Endodermal cell (in vitro differentiated cells): ENCODE measurements at regions not wholly inside any gene's neighbourhood (a gene's known extent, or its start where the extent isn't known, plus 50 kb on each side); places are given as distances from the start of the nearest gene placed in this dataset.

Experiments used
- DNase-seq: peaks from one replicate; pipeline ENCODE4 v3.0.0-alpha.2; 2017
- H3K27ac ChIP-seq: 2 replicates; pipeline ENCODE4 v1.5.1; 2013; ENCODE audit warnings: mild to moderate bottlenecking, low read depth, low read length, moderate library complexity
- H3K27me3 ChIP-seq: 2 replicates; pipeline ENCODE4 v1.6.1; 2013; ENCODE audit warnings: mild to moderate bottlenecking, low read length, moderate library complexity; ENCODE audit not compliant: insufficient read depth, control insufficient read depth, poor library complexity, severe bottlenecking
- H3K36me3 ChIP-seq: 2 replicates; pipeline ENCODE4 v1.7.0; 2013; ENCODE audit warnings: mild to moderate bottlenecking, low read length, moderate library complexity; ENCODE audit not compliant: control insufficient read depth, insufficient read depth
- H3K4me1 ChIP-seq: one replicate; pipeline ENCODE4 v1.7.0; 2013; ENCODE audit warnings: low read length; ENCODE audit not compliant: control insufficient read depth, insufficient read depth
- H3K4me3 ChIP-seq: 2 replicates; pipeline ENCODE4 v1.5.1; 2013; ENCODE audit warnings: mild to moderate bottlenecking, low read length, moderate library complexity
- H3K9ac ChIP-seq: 2 replicates; pipeline ENCODE4 v1.6.1; 2013; ENCODE audit warnings: mild to moderate bottlenecking, low read length, moderate library complexity; ENCODE audit not compliant: poor library complexity, severe bottlenecking; ENCODE audit errors: extremely low read depth
- H3K9me3 ChIP-seq: 2 replicates; pipeline ENCODE4 v1.6.1; 2013; ENCODE audit warnings: mild to moderate bottlenecking, low read length, moderate library complexity; ENCODE audit not compliant: control insufficient read depth
- H3K27ac Mint-ChIP-seq: 2 replicates; pipeline ENCODE4 v1.8.0; 2020; ENCODE audit warnings: mixed read lengths
- H3K27me3 Mint-ChIP-seq: 2 replicates; pipeline ENCODE4 v1.8.0; 2021; ENCODE audit warnings: mild to moderate bottlenecking, mixed read lengths; ENCODE audit not compliant: insufficient read depth
- H3K36me3 Mint-ChIP-seq: 2 replicates; pipeline ENCODE4 v1.8.0; 2020; ENCODE audit warnings: low read depth, mixed read lengths
- H3K4me1 Mint-ChIP-seq: 2 replicates; pipeline ENCODE4 v1.8.0; 2020; ENCODE audit warnings: mixed read lengths
- H3K4me3 Mint-ChIP-seq: 2 replicates; pipeline ENCODE4 v1.8.0; 2020; ENCODE audit warnings: mild to moderate bottlenecking, moderate library complexity, mixed read lengths
- H3K9me3 Mint-ChIP-seq: 2 replicates; pipeline ENCODE4 v1.8.0; 2020; ENCODE audit warnings: mild to moderate bottlenecking, mixed read lengths
- CTCF ChIP-seq: fragments of 200-600 bp; sonication (generic); conservative IDR thresholded peaks from 2 replicates; pipeline ENCODE4 v1.5.0; 2021; ENCODE audit warnings: antibody characterized with exemption, mild to moderate bottlenecking
- WGBS, 2 experiments: methylation state at CpG; one replicate each; pipeline versions ENCODE4 v1.1.5 to v1.1.7; 2013; ENCODE audit warnings: missing lambda C conversion rate in 2 of 2, mixed read lengths in 1 of 2; ENCODE audit not compliant: insufficient coverage in 1 of 2, insufficient read length in 1 of 2; 5-methylcytosine and 5-hydroxymethylcytosine counted together

GRCh38 chr1:87176514-87176913 lies 152.2 kb upstream of the LMO4 start:
- Mint-ChIP-seq H3K4me3 (no peak overlapping the region), H3K9me3 (no peaks in the 10 kb centered on the region), H3K27ac (no peak overlapping the region), H3K4me1 (no peaks in the 10 kb centered on the region), H3K36me3 (no peaks in the 10 kb centered on the region), H3K27me3 (peaks cover 24% of the 10 kb centered on the region)
- TF ChIP-seq CTCF: no peak
- Histone ChIP-seq H3K4me3 (no peak overlapping the region), H3K9me3 (no peaks in the 10 kb centered on the region), H3K27ac (no peak overlapping the region), H3K36me3 (no peaks in the 10 kb centered on the region), H3K4me1 (no peaks in the 10 kb centered on the region), H3K27me3 (peaks cover 19% of the 10 kb centered on the region), H3K9ac (no peak overlapping the region)
- WGBS, 2 experiments: 93 to 95% methylated on average over 5 of the region's 5 CpGs
- DNase-seq: no peak

DNA sequence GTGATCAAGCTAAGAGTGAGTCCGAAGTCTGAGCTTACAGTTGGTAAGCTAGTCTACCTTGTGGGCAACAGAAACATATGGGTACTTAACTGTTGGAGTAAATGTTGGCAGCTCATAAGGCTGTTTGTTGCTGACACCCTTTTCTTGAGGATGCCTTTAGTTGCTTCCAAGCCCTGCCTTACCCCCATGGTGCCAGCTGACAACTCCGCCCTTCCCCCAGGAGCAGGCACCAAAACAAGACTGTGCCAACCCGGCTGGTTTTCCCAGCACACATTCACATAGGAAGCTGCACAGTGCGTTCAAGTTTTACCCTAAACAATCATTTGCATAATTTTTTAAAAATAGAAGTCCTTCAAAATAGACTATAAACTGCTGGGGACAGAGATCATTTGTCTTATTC lies 150.2 kb upstream of the LMO4 start:
- Mint-ChIP-seq H3K36me3 (no peaks in the 10 kb centered on the region), H3K27ac (no peak overlapping the region), H3K4me3 (no peak overlapping the region), H3K9me3 (no peaks in the 10 kb centered on the region), H3K27me3 (peaks cover 35% of the 10 kb centered on the region), H3K4me1 (no peaks in the 10 kb centered on the region)
- H3K4me1 ChIP-seq: no peaks in the 10 kb centered on the region
- H3K27me3 ChIP-seq: peaks cover 25% of the 10 kb centered on the region
- WGBS, 2 experiments: 82 to 94% methylated on average over 4 of the region's 4 CpGs
- H3K36me3 ChIP-seq: no peaks in the 10 kb centered on the region
- no peaks in the 10 kb centered on the region for H3K9me3 ChIP-seq
- no peak overlapping the region for H3K4me3 ChIP-seq
- no peak for DNase-seq
- no peak for TF ChIP-seq CTCF
- no peak overlapping the region for H3K9ac ChIP-seq
- H3K27ac ChIP-seq: no peak overlapping the region

DNA sequence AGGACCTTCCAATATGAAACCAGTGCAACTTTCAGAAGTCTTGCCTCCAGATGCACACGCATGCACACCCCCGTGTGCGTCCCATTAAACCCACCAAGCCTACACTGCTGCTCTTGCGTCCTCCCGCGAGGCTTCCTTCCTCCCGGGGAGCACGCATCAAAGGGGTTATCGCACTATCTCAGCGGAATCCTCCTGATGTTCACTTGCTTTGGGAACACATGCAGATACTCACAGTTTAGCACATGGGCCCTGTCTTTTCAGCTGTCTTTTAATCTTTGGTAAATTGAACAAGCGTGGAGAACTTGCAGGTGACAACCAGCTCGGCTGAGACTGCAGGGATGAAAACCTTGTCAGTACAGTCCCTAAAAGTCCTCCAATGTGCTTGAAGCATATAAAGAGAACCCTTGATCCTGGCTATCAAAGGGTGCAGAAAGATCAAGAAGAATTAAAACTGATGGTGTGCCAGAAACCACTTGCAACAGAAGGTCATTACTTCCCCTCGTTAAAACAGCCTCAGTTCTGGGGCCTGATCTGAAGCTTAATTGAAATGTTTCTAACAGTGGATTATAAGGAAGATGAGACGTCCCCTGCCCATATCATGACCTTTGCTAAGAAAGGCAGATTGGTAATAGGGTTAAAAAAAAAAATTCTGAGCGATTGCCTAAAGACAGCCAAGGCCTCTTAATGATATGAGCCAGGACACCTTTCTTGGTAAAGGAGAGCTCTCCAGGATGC lies 149.4 kb upstream of the LMO4 start:
- H3K27ac Mint-ChIP-seq: no peak overlapping the region
- no peak overlapping the region for H3K4me3 Mint-ChIP-seq
- H3K4me1 ChIP-seq: no peaks in the 10 kb centered on the region
- H3K4me1 Mint-ChIP-seq: no peaks in the 10 kb centered on the region
- peaks cover 38% of the 10 kb centered on the region for H3K27me3 Mint-ChIP-seq
- no peaks in the 10 kb centered on the region for H3K36me3 ChIP-seq
- H3K27me3 ChIP-seq: peaks cover 25% of the 10 kb centered on the region
- WGBS, 2 experiments: 90 to 95% methylated on average over 14 to 15 of the region's 15 CpGs
- TF ChIP-seq CTCF: no peak
- H3K4me3 ChIP-seq: no peak overlapping the region
- DNase-seq: no peak
- H3K36me3 Mint-ChIP-seq: no peaks in the 10 kb centered on the region
- H3K9ac ChIP-seq: no peak overlapping the region
- H3K9me3 Mint-ChIP-seq: no peaks in the 10 kb centered on the region
- H3K9me3 ChIP-seq: no peaks in the 10 kb centered on the region
- H3K27ac ChIP-seq: no peak overlapping the region
